Activated CD8-positive, alpha-beta memory T cell treated with anti-CD3 and anti-CD28 coated beads, Interleukin-2, amount 50 U/mL, for 48 hours (primary cell): ENCODE measurements at regions not wholly inside any gene's neighbourhood (a gene's known extent, or its start where the extent isn't known, plus 50 kb on each side); places are given as distances from the start of the nearest gene placed in this dataset.

Source experiments
- DNase-seq: peaks from one replicate; pipeline ENCODE4 v3.0.0-alpha.2; 2020

DNA sequence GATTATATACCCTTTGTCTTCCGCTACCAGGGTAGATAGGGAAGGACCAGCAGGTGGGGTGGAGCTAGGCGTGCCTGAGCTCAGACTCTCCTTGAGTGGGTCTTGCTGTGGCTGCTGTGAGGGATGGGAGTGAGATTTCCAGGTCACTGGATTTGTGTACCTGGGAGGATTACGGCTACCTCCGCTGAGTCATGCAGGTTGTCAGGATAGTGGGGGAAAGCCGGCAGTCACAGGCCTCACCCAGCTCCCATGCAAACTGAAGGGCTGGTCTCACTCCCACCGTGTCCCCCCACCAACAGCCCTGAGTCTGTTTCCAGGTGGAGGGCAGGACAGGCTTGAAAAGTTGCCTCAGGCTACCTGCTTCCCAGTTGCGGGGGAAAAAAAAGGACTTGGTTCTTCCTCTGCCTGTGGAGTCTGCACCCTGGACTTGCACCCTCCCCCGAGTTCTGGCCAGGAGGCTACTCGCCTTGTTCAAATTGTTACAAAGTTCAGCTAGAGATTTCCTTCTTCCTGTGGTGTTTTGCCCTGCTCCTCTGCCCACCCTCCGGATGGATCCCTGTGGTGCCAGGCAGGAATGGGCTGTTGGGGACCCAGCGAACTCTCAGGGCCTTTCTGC, 268.3 kb downstream of the VAPA start:
- DNase-seq = no peak

DNA sequence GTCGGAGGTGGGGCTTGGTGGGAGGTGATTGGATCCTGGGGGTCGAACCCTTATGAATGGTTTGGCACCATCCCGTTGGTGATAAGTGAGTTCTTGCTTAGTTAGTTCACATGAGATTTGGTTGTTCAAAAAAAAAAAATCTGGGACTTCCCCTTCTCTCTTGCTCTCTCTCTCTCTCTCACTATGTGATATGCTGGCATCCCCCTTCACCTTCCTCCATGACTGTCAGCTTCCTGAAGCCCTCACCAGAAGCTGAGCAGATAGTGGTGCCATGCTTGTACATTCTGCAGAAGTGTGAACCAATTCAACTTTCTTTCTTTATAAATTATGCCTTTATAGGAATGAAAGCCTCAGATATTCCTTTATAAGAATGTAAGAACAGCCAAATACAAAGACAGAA, 269.7 kb upstream of the APCDD1 start:
- no peak for DNase-seq

DNA sequence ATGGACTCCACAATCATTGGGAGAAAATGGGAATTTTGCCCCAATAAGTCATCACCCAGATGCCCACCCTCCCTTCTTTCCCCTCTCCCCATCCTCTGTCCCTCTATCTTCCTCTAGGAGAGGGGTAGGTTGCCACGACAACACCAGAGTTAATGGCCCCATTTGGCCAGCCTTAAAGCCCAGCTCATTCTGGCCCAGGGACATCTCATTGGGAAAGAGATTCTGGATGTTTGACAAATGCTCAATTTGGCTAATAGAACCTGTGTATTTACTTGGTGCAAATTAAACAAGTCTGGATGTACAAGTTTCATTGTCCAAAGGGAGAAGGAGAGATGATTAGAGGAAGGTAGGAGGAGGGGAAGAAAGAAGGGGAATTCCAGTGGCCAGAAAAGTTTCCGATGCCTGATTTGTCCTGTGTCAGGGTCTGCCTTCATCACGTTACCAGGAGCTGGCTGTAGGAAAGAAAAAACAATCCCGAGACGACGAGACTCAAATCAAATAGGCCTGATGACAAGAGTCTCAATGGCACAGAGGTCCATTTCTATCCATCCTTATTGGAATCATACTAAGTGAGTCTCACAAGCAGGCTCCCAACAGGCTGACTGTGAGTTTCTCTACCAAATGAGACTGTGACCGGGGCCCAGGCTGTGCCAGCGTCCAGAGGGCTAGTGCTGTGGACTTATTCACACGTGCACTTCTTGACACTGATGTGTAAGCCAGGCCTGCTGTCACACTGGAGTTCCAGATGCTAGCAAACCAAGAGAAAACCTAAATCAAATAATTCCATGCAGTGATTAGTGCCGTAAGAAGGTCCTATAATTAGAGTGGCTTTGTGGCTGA, 265.2 kb upstream of the APCDD1 start:
- DNase-seq = no peak

DNA sequence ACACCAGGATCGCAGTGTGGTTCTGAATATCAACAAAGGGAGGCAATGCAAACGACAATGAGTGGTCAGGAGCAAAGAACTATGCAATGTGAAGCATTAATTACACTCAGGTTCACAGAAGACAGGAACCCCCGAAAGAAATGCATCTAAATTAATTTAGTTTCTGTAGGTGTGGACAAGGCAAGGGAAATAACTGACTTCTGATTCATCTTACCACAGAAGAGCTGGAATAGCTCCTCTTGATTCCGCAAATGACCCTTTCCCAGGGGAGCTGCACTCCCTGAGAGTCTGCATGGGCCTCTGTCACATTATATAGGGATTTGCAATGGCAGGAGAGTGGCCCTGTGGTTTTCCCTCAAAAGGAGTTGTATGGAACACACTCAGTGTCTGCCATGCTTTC, 263.9 kb upstream of the APCDD1 start:
- DNase-seq = no peak

DNA sequence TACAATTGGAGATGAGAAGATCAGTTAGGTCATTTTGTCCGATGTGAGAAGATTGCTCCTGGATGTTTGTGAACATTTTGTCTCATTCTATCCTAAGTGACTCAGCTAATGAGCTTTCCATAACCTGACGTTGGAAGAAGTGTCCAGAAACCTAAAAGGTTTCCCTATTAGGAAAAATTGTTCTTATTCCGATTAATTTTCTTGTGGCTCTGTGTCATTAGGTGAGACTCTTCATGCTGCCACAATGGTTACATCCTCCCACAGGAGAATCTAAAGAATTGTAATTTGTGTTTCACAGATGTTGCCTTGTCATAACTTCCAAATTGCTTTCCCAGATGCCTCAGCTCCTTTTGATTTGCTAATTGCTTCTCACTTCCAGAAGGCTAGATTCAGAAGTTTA, 261.0 kb upstream of the APCDD1 start:
- DNase-seq = no peak

DNA sequence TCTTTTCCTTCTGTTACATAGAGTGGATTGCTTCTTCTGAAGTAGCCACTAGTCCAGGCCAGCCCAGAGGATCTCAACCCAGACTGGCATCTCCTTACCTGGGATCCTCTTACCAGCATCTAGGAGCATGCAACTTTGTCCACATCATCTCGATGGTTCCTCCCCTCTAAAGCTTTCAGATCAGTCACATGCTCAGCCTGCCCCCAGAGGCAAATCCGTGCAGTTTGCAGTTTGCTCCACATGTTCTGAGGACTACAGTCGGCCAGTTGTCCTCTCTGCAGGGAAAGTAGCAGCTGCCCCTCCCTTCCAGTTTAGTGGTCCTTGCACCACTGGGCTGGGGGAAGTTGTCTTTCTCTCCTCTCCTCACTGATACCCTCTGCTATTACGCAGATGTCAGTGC, 259.8 kb upstream of the APCDD1 start:
- DNase-seq = no peak

DNA sequence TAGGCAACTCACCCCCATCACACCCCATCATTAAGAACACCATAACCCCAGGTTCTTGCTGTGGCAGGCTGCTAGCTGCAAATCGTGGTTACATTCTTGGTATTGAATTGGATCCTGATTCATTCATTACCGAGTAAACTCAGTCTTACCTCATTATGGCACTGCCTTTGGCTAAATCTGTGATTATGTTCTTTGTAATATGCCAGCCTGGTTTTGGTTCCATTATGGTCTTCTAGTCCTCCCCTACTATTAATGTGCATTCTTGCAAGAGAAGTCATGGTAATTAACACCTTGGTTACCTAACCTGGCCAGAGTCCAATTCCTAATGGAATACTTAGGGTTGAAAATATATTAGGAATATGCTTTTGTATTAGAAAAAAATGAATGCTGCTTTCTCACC, 258.9 kb upstream of the APCDD1 start:
- no peak for DNase-seq

DNA sequence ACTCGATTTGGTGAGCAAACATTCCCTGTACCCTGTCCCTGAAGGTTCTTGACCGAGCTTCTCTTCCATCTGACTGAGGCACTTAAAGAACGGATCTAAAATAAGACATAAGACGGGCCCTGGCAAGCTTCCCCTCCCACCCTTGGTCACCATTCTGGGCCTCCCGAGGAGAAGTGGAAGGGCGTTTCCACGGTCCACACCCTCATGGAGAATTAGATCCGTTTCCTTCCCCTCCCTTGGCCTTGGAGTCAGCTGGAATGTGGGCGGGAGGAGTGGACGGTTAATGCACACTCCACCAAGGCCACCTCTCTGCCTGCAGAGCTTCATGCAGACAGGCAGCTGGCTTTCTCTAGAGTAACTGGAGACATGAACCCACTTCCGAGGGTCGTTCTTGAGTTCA, 257.3 kb upstream of the APCDD1 start:
- DNase-seq = no peak

DNA sequence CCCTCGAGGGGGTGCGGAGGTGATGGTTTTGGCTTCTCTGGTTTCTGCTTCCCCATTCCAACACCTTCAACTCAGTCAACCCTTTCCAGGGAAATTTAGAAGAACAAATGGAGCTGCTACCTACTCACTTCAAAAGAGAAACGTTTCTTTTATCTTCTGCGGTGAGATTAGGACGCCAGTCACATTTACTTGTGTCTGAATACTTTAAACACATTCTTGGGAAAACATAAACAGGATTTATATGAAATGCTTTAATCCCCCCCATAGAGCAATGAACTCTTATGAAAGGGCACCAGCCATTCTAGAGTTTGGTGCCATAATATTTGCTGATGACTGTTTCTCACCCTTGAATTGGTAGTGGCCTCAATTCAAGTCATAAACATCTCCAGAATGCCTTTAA, 253.2 kb upstream of the APCDD1 start:
- no peak for DNase-seq

DNA sequence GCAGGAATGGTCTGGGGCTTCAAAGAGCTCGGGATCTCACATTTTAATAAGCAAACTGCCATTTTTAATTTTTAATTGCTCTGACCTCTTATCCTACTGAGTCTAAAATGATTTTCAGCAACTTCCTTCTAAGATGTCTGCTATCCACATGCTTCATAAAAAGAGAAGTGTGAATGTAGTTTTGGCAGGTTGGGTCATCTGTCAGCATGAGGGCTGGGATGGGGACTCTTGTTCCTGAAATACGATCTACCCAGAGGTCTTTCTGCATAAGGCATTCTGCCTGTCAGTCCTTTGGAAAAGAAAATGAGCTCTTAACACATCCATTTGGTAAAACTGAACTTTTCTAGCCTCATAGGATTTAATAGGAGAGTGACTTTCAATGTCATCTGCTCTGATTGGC, 252.8 kb upstream of the APCDD1 start:
- DNase-seq = no peak

DNA sequence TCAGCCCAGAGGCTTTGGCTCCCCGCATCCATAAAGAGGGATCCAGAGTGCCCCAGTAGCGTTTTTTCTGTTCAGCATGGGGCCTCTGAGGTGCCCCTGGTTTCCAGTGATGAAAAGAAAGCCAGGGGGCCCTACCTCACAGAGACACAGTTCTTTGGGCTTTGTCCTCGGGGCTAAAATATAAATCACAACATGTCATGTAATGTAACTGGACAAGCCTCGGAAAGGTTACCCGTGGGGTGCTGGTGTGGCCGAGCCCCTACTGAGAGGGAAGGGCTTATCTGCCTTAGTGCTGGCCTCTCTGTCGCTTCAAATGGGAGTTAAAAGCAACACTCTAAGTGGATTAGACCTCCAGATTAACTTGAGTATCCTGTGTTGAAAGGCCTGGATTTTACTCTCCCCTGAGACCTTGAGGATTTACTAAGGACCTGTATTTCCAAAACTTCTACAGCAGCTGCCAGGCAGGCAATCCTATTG, 251.6 kb upstream of the APCDD1 start:
- no peak for DNase-seq

DNA sequence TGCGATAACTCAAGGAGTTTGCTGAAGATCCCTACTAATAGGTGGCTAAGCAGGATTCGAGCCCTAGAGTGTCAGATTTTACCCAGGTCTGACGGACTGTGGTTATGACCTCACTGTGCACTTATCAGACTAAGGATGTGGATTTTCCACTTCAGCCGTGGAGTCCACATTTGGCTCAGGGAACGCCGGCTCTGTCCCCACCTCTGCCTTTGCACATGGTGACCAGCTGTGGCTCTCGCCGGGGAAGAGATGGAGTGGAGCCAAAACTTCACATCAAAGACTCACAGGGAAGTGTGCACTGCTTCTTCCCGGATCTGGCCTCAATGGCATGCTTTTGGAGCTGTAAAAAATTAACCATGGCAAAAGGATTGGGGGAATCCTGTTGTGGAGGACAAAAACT, 249.3 kb upstream of the APCDD1 start:
- no peak for DNase-seq

DNA sequence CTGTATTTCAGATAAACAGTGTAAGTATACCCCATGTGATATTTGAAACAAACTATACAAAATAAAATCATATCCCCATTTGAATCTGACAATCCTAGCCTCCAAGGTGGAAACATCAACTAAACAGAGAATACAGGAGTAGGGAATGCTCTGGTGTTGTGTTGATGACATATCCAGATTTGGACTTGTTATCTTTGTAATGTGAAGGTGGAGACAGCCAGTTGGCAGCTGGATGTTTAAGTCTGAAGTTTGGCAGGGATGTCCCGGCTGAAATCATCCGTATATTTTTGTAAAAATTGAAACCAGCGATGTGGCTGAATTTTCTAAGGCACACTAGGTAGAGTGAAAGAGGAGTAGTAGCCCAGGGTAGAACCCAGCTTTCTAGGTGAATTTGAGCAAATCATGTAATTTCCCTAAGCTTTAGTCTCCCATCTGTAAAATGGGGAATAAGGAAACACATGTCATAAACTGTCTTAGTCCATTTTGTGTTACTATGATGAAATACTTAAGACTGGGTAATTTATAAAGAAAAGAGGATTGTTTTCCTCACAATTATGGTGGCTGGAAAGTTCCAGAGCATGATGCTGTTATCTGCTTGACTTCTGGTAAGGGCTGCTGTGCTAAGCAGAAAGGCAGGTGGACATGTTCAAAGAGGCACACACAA, 246.6 kb upstream of the APCDD1 start:
- no peak for DNase-seq

DNA sequence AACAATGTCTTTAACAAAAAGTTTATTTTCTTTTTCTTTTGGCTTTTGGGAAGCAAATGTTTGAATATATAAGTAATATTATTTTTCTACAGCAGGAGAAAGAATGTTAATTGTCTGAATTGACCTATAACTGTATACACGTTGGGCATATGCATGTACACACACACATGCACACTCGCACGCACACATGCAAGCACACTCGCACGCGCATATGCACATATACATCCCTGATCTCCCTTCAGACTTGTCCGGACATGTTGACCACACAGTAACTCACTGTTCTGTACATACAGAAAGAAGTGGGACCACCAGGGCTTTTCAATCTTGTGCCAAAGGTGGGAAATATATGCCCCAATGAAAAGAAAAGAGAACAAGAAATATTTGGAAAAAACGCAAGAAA, 245.1 kb upstream of the APCDD1 start:
- no peak for DNase-seq

DNA sequence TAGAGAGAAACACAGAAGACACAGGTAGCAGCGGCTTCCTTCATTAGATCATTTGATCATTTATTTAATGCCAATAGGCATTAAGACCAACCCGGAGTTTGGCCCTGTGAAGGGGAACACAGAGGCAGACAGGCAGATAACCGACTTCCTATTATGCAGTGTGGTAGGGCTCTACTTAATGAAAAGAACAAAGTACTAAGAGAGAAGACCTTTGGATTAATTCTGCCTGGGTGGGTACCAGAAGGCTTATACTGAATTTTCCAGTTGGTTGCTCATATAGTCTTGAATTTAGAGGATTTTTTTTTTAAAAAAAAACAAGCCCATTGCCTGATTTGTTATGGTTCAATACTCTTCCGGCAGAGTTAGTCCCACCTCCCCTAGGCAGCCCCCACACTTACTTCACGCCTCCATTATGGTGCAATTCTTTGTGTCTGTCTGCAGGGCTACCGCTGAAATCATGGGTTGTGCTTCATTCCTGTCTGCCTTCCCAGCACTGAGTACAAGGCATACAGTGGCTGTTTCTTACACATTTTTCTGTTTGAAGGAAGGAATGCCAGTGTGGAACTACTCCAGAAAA, 244.3 kb upstream of the APCDD1 start:
- DNase-seq = no peak

DNA sequence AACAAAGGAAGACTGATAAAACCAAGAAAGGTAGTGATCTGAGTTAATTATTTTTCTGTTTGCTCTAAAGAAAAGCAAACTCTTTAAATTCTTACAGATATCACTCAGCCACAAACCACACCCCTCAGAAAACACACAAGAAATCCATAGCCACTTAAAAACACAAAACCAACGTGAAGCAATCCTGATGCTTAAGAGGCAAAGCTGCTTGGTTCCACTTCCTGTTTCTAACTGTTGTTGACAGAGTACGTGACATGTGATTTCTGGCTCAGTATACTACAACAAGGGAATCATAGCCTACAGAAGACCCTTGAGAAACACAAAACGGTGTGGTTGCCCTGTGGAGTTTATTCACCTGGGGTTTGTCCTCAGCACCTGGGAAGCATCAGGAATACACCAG, 240.9 kb upstream of the APCDD1 start:
- no peak for DNase-seq

DNA sequence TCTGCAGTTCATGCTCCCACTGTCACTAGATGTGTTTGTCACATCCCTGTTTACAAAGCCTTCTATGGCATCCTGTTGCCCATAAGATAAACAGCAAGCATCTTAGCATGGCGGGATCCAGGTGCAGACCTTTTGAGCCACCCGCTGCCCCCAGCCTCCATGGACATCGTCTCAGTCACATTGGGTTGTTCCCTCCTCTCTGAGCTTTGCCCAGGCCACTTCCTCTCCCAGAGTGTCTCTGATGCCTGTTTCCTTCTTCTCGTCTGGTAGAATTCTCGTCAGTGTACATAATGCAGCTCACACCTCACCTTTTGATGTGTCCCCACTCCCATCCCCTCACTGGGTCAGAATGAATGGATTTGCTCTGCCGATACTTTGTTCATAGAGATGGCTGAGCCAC, 239.0 kb upstream of the APCDD1 start:
- no peak for DNase-seq

DNA sequence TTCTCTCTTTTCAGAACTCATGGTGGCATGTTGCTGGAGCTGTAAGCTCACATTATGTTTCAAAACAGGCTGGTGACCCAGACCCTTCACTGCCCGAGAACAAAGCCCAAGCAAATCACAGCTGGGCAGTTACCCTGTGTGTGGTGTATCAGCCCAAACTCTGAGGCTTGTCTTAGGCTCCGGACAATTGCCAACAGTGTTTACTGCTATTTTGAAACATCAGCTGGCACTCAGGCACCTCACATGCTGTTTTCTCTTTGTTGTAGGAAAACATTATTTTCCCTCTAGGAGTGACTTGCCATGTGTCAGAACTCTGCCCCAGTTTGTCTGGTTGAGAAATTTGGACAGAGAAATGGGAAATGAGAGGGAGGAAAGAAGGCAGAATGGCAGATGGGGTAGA, 237.6 kb upstream of the APCDD1 start:
- DNase-seq = no peak

DNA sequence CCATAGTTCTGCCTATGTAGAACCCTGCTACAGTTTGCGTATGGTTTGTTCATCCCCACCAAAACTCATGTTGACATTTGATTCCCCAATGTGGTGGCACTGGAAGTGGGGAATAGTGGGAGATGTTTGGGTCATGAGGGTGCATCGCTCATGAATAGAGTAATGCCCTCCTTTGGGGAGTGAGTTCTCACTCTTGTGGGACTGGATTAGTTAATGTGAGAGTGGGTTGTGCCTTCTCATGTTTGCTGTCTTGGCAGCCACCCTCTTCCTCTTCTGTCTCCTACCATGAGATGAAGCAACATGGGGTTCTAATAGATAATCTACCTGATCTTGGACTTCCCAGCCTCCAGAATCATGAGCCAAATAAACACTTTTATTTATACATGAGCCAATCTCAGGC, 237.2 kb upstream of the APCDD1 start:
- DNase-seq = no peak

DNA sequence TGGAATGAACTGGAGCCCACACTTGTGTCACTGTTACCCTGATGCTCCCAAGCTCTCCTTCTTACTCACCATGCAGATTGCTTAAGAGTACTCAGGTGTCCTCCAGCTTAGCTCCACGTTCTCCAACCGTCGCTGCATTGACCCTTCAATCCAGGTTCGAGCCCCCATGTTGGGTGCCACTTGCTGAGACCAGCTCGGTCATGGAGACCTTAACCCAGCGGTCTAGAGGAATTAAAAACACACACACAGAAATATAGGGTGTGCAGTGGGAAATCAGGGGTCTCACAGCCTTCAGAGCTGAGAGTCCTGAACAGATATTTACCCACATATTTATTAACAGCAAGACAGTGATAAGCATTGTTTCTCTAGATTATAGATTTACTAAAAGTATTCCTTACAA, 229.1 kb upstream of the APCDD1 start:
- no peak for DNase-seq

DNA sequence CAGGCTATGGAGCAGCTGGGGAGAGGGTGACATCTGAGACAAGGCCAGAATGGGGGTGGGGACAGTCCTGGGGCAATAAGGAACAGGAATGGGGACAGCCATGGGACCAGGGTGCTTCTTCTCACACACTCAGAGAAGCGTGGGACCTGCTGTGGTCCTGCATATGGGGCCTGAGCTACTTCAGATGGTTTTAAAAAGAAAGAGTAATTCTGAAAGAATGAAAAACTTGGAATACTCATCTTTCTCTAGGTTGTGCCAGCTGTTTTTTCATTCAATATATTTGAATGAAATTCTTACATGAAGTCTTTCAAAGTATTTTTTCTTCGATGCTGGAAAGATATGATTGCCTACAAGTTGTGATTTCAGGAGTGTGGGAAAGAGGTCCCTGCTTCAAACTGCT, 227.5 kb upstream of the APCDD1 start:
- DNase-seq = no peak

DNA sequence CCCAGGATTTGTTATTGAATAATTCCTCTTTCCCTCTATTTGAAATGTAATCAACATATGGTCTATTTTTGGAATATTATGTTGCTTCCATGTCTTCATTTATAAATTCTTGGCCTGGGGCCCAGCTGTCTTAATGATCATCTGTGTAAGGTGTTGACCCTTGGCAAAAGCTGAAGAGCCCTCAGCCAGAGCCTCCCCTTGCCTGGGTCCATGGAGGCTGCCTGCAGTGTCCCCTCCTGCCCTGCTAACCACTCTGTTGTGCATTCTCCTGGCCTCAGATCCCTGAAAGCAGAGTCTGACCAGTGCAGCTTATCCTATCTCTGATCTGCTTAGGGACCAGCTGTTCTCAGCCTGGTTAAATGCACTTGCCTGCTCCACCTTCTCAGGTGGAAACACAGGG, 226.1 kb upstream of the APCDD1 start:
- DNase-seq = no peak

DNA sequence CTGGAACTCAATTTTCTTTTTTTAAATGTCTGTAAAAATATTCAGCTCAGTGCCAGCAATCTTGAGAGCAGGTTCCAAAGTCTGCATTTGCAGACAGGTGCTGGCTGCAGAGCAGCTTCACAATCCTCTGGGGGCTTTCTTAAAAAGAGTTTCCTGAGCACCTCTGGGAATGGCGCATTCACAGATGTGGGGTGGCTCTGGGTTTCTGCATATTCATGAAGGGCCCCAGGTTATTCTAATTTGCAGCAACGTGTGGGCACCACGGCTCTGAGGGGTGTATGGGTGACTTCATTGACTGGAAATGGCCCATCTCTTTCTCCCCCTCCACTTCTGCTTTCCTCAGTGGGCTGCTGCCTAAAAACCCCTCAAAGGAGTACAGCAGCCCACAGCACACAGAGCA, 225.0 kb upstream of the APCDD1 start:
- DNase-seq = no peak

DNA sequence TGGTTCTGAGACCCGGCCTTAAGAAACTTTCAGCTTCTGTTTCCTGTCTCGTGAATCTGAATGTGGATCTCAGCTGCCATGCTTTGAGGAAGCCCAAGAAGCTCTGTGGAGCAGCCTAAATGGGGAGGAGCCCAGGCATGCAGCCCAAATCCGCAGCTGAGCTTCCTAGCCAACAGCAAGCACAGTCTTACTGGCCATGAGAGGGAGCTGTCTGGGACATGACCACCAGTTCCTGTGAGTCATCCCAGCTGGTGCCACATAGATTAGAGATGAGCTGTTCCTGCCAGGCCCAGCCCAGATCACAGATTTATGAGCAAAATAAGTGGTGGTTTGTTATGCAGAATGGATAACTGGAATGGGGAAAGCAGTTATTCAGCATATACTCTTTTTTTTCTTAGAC, 224.4 kb upstream of the APCDD1 start:
- DNase-seq = no peak
